Neural progenitor cell (in vitro differentiated cells): ENCODE measurements at regions not wholly inside any gene's neighbourhood (a gene's known extent, or its start where the extent isn't known, plus 50 kb on each side); places are given as distances from the start of the nearest gene placed in this dataset.

ENCODE experiments used
- EZH2 ChIP-seq: fragments of 200-600 bp; sonication (generic); IDR thresholded peaks from 2 replicates; pipeline ENCODE4 v1.6.1; 2017; ENCODE audit warnings: antibody characterized with exemption, mild to moderate bottlenecking, moderate library complexity
- EZH2phosphoT487 ChIP-seq: fragments of 200-600 bp; sonication (generic); IDR thresholded peaks from 2 replicates; pipeline ENCODE4 v1.6.1; 2017; ENCODE audit warnings: antibody characterized with exemption
- TF ChIP-seq, protein P1 (sequence below): fragments of 200-600 bp; sonication (generic); IDR thresholded peaks from 2 replicates; pipeline ENCODE4 v1.5.1; 2017; ENCODE audit warnings: antibody characterized with exemption, mild to moderate bottlenecking

GRCh38 chr2:133825778-133826177 is 257.5 kb upstream of the NCKAP5 start:
- TF ChIP-seq EZH2 (no peak), EZH2phosphoT487 (no peak)
- TF ChIP-seq, protein P1, sequence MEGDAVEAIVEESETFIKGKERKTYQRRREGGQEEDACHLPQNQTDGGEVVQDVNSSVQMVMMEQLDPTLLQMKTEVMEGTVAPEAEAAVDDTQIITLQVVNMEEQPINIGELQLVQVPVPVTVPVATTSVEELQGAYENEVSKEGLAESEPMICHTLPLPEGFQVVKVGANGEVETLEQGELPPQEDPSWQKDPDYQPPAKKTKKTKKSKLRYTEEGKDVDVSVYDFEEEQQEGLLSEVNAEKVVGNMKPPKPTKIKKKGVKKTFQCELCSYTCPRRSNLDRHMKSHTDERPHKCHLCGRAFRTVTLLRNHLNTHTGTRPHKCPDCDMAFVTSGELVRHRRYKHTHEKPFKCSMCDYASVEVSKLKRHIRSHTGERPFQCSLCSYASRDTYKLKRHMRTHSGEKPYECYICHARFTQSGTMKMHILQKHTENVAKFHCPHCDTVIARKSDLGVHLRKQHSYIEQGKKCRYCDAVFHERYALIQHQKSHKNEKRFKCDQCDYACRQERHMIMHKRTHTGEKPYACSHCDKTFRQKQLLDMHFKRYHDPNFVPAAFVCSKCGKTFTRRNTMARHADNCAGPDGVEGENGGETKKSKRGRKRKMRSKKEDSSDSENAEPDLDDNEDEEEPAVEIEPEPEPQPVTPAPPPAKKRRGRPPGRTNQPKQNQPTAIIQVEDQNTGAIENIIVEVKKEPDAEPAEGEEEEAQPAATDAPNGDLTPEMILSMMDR = no peak
